Astrocyte of the spinal cord (primary cell): ENCODE measurements at regions not wholly inside any gene's neighbourhood (a gene's known extent, or its start where the extent isn't known, plus 50 kb on each side); places are given as distances from the start of the nearest gene placed in this dataset.

Experiments
- DNase-seq: peaks from one replicate; pipeline ENCODE4 v3.0.0; 2011; ENCODE audit warnings: low read depth, low spot score
- H3K4me3 ChIP-seq: 2 replicates; pipeline ENCODE4 v1.5.1; 2011; ENCODE audit warnings: low read depth, mild to moderate bottlenecking, low read length, moderate library complexity
- CTCF ChIP-seq: IDR thresholded peaks from 2 replicates; pipeline ENCODE4 v1.5.1; 2012; ENCODE audit warnings: low read depth, mild to moderate bottlenecking, low read length, inconsistent platforms
- in situ Hi-C: cut with HindIII; loops from 2 replicates; pipeline ENCODE4 v1.10.0; 2017; ENCODE audit warnings: low sequenced_read_pairs

- no peak for TF ChIP-seq CTCF
These were observed 598.4 kb downstream of the GBA3 start for GRCh38 chr4:23291139-23291538.

GRCh38 chr4:23290656-23291055, 597.9 kb downstream of the GBA3 start:
- H3K4me3 ChIP-seq = no peak overlapping the region
- in situ Hi-C loops = no loop called here
- DNase-seq = peak; percentile 0
- no peak for TF ChIP-seq CTCF

More at GRCh38 chr4:23291139-23291538, 598.4 kb downstream of the GBA3 start:
- no peak overlapping the region for H3K4me3 ChIP-seq
- in situ Hi-C loops = no loop called here
- DNase-seq = no peak

GRCh38 chr4:23279377-23279986, 586.7 kb downstream of the GBA3 start:
- peak; percentile 3 for DNase-seq
- H3K4me3 ChIP-seq = no peak overlapping the region
- TF ChIP-seq CTCF = no peak
- in situ Hi-C loops = no loop called here

- no peak for TF ChIP-seq CTCF
- no peak overlapping the region for H3K4me3 ChIP-seq
- no peak for DNase-seq
- in situ Hi-C loops = no loop called here
These were observed 586.1 kb downstream of the GBA3 start for GRCh38 chr4:23278845-23279244.

GRCh38 chr4:23276076-23276475, 583.3 kb downstream of the GBA3 start:
- no peak for DNase-seq
- no peak overlapping the region for H3K4me3 ChIP-seq
- no peak for TF ChIP-seq CTCF
- in situ Hi-C loops = no loop called here

- no peak overlapping the region for H3K4me3 ChIP-seq
- TF ChIP-seq CTCF = no peak
- DNase-seq = no peak
- in situ Hi-C loops = no loop called here
These were observed 576.8 kb downstream of the GBA3 start for GRCh38 chr4:23269566-23269965.
